Mesothelial cell of epicardium (in vitro differentiated cells): ENCODE measurements at regions not wholly inside any gene's neighbourhood (a gene's known extent, or its start where the extent isn't known, plus 50 kb on each side); places are given as distances from the start of the nearest gene placed in this dataset.

Experiments used
- DNase-seq, 2 experiments: peaks; one replicate each; pipeline ENCODE4 v3.0.0; 2021; ENCODE audit warnings: low spot score in 2 of 2; ENCODE audit not compliant: unreplicated experiment in 2 of 2
- H3K27ac Mint-ChIP-seq: 2 replicates; pipeline ENCODE4 v1.8.0; 2021; ENCODE audit warnings: mixed read lengths
- H3K27me3 Mint-ChIP-seq: 2 replicates; pipeline ENCODE4 v1.8.0; 2021; ENCODE audit warnings: low read depth, mixed read lengths
- H3K36me3 Mint-ChIP-seq: 2 replicates; pipeline ENCODE4 v1.8.0; 2021; ENCODE audit warnings: mixed read lengths
- H3K4me1 Mint-ChIP-seq: 2 replicates; pipeline ENCODE4 v1.8.0; 2021; ENCODE audit warnings: mixed read lengths
- H3K4me3 Mint-ChIP-seq: 2 replicates; pipeline ENCODE4 v1.8.0; 2021; ENCODE audit warnings: mild to moderate bottlenecking, moderate library complexity, mixed read lengths
- H3K9me3 Mint-ChIP-seq: 2 replicates; pipeline ENCODE4 v1.8.0; 2021; ENCODE audit warnings: mixed read lengths
- CTCF ChIP-seq: fragments of 200-600 bp; sonication (generic); IDR thresholded peaks from one replicate; pipeline ENCODE4 v1.5.0; 2021; ENCODE audit warnings: antibody characterized with exemption; ENCODE audit not compliant: unreplicated experiment

DNA sequence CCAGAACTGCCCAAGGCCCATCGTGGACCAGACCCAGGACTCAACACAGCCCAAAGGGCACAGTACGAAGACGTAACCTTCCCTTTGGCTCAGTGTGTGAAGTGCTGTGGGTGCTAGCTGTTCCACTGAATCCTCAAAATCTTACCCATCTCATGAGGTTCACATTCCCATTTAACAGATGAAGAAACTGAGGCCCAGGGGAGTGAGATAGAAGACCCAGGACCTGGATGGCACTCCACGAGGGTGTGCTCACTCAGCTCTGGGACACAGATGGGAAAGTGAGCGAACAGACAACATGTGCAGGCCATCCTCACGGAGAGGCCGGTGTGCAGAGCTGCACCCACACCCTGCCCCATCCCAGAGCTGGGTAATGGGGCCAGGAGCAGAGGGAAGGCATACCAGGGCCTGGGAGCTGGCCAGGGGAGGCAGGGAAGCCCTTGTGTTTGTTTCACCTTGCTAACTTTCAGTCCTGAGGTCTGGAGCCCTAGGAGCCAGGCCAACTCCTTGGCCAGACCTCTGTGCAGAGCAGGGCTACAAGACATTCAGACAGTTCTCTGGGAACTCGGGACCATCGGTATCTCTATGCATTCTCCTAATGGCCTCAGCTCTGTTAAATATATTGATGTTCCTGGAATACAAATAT lies 100.3 kb upstream of the ZMIZ1 start:
- Mint-ChIP-seq H3K4me1 (peaks cover 12% of the 10 kb centered on the region), H3K36me3 (no peaks in the 10 kb centered on the region), H3K27me3 (no peaks in the 10 kb centered on the region), H3K9me3 (no peaks in the 10 kb centered on the region), H3K4me3 (no peak overlapping the region), H3K27ac (no peak overlapping the region)
- DNase-seq, result no peak
- TF ChIP-seq CTCF, result no peak

- H3K36me3 Mint-ChIP-seq, result no peaks in the 10 kb centered on the region
- no peaks in the 10 kb centered on the region for H3K9me3 Mint-ChIP-seq
- DNase-seq, result no peak
- no peak overlapping the region for H3K27ac Mint-ChIP-seq
- no peak for TF ChIP-seq CTCF
- peaks cover 12% of the 10 kb centered on the region for H3K4me1 Mint-ChIP-seq
- no peak overlapping the region for H3K4me3 Mint-ChIP-seq
- no peaks in the 10 kb centered on the region for H3K27me3 Mint-ChIP-seq
These were observed 99.8 kb upstream of the ZMIZ1 start for GRCh38 chr10:78968943-78969342.

DNA sequence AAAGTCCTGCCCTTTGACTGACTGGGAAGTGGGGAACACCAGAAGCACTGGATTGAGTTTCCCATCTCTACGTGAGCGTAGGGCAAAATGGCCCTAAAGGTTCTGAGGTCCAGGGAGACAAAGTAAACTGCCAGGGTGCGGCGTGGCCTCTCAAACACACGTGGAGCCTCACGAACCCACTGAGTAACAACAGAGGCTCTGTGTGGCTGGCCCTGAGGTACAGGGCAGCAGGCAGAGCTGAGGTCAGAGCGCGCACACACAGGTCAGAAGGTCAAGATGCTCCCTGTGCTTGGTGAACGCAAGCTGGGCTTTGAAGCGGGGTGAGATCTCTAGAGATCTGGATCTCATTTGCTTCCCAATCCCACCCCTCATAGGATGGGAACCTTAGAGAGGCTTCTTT lies 99.0 kb upstream of the ZMIZ1 start:
- Mint-ChIP-seq H3K27me3 (no peaks in the 10 kb centered on the region), H3K4me3 (no peak overlapping the region), H3K36me3 (no peaks in the 10 kb centered on the region), H3K4me1 (peaks cover 18% of the 10 kb centered on the region), H3K27ac (no peak overlapping the region), H3K9me3 (no peaks in the 10 kb centered on the region)
- DNase-seq, result no peak
- TF ChIP-seq CTCF, result no peak

- Mint-ChIP-seq H3K27ac (peak overlapping the region; percentile 37), H3K4me3 (no peak overlapping the region), H3K9me3 (no peaks in the 10 kb centered on the region), H3K27me3 (no peaks in the 10 kb centered on the region), H3K4me1 (peaks cover 17% of the 10 kb centered on the region), H3K36me3 (no peaks in the 10 kb centered on the region)
- DNase-seq, result no peak
- no peak for TF ChIP-seq CTCF
These were observed 98.5 kb upstream of the ZMIZ1 start for GRCh38 chr10:78970261-78970660.

GRCh38 chr10:78971094-78971682 lies 97.6 kb upstream of the ZMIZ1 start:
- Mint-ChIP-seq H3K9me3 (no peaks in the 10 kb centered on the region), H3K27me3 (no peaks in the 10 kb centered on the region), H3K4me3 (no peak overlapping the region), H3K36me3 (no peaks in the 10 kb centered on the region), H3K27ac (no peak overlapping the region), H3K4me1 (peaks cover 20% of the 10 kb centered on the region)
- TF ChIP-seq CTCF, result no peak
- no peak for DNase-seq
